GM10248 (cell line): ENCODE measurements at regions not wholly inside any gene's neighbourhood (a gene's known extent, or its start where the extent isn't known, plus 50 kb on each side); places are given as distances from the start of the nearest gene placed in this dataset.

Experiments
- CTCF ChIA-PET: fragments of 300-600 bp; sonication (Branson Sonifier 250); formaldehyde crosslinking; extraction: SDS; loops from one replicate; lab custom pipeline; 2021; ENCODE audit warnings: antibody characterized with exemption; lab: Yijun Ruan, JAX
- POLR2A ChIA-PET: fragments of 350-650 bp; sonication (Branson Sonifier 250); formaldehyde crosslinking; extraction: SDS; loops from one replicate; lab custom pipeline; 2020; ENCODE audit warnings: antibody characterized with exemption; lab: Yijun Ruan, JAX
- DNase-seq: peaks from one replicate; pipeline ENCODE4 v3.0.0; 2012; ENCODE audit errors: extremely low spot score
- TF ChIP-seq, protein P1 (sequence below): IDR thresholded peaks from 2 replicates; pipeline ENCODE4 v1.5.1; 2012; ENCODE audit warnings: mild to moderate bottlenecking, low read depth; ENCODE audit errors: extremely low read depth, missing control alignments, control extremely low read depth

DNA sequence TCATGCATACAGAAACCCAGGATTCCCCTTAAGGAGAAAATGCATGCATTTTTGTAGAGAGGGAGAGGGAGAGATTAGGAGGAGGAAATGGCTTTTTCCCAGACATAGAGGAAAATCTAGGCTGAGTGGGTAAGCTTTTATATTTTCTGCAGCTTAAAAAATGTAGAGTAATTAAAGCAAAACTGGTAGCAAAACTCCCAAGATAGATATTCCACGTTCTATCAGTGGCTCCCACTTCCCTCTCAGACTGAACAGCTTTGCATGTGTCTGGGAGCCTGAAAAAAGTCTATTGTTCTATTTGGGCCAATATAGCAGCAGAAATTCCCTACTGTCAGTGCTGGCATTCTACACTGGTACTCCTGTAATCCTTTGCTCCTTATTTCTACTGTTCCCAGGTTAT is 110.8 kb upstream of the CADPS start:
- ChIA-PET CTCF (no interaction called here), POLR2A (no interaction called here)
- TF ChIP-seq, protein P1, sequence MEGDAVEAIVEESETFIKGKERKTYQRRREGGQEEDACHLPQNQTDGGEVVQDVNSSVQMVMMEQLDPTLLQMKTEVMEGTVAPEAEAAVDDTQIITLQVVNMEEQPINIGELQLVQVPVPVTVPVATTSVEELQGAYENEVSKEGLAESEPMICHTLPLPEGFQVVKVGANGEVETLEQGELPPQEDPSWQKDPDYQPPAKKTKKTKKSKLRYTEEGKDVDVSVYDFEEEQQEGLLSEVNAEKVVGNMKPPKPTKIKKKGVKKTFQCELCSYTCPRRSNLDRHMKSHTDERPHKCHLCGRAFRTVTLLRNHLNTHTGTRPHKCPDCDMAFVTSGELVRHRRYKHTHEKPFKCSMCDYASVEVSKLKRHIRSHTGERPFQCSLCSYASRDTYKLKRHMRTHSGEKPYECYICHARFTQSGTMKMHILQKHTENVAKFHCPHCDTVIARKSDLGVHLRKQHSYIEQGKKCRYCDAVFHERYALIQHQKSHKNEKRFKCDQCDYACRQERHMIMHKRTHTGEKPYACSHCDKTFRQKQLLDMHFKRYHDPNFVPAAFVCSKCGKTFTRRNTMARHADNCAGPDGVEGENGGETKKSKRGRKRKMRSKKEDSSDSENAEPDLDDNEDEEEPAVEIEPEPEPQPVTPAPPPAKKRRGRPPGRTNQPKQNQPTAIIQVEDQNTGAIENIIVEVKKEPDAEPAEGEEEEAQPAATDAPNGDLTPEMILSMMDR: no peak
- no peak for DNase-seq

DNA sequence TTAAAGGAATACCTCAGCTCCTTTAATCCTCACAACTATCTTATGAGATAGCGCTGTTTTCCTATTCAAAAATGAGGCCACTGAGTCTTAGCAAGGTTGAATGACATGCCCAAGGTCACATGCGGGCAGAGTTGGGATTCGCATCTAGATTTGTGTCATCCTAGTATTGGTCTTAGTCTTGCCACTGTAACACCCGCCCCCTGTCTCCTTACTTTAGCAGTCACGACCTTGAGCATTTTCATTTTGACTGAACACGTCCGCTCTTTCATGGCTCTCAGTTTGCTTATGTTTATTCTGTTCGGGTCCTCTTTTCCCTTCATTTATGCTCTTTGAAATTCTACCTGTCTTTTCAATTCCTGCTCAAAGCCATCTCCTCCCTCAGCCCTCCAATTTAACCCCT is 112.5 kb upstream of the CADPS start:
- CTCF ChIA-PET: no interaction called here
- POLR2A ChIA-PET: no interaction called here
- DNase-seq: no peak
- TF ChIP-seq, protein P1: no peak

DNA sequence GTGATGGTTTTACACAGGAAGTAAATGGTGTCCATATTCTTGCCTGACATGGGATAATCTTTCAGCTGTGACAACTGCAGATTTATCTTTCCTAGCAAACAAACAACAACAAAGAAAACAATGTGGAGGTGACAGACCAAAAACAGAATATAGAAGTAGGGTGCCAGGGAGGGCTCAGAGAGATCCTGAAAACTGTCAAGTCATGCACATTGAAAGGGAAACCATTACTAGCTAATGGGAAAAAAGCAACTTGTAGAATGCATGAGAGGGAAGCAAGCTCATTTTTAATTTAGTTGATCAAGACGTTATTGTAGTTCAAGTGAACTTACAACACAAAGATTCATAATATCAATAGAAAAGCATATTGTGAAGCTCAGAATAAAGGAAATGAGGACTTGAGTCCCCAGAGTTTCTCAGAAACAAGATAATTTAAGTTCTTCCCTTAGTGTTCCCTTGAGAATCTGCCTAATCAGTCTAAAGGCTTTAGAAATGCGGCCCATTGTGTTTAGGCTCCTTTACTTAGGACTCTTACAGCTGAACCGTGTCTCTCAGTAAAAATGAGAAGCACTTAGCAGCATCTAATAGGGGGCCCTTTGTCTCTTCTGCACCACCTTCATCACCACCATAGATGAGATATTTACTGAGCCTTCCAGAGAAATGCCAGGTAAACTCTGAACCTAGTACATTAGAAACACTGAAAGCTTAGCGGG is 115.6 kb upstream of the CADPS start:
- CTCF ChIA-PET: interaction anchor here (1.0 to 3.1 kb wide), 2 partner anchors 10 to 13 kb away, joined by 3 to 8 read pairs; no protein-coding TSS in a partner anchor

DNA sequence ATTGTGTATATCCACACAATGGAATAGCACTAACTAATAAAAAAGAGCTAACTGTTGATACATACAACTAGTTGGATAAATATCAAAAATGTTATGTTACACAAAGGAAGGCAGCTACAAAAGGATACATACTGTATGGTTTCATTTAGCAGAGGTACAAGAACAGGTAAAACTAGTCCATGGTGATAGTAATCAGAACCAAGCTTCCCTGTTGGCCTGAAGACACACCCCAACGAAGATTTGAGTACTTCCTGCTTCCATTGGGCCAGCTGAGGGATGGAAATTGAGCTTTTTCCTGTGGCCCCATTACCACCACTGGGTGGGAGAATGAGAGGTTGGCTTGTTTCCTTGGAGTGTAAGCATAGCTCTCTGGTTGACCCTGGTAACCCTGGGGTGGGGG is 117.3 kb upstream of the CADPS start:
- DNase-seq: no peak
- CTCF ChIA-PET: interaction anchor here (3.1 kb wide), 1 partner anchor 11 kb away, joined by 8 read pairs; no protein-coding TSS in a partner anchor
- TF ChIP-seq, protein P1: no peak
- POLR2A ChIA-PET: no interaction called here

More for the DNA sequence above, 115.6 kb upstream of the CADPS start:
- DNase-seq: no peak
- TF ChIP-seq, protein P1: no peak
- POLR2A ChIA-PET: no interaction called here

DNA sequence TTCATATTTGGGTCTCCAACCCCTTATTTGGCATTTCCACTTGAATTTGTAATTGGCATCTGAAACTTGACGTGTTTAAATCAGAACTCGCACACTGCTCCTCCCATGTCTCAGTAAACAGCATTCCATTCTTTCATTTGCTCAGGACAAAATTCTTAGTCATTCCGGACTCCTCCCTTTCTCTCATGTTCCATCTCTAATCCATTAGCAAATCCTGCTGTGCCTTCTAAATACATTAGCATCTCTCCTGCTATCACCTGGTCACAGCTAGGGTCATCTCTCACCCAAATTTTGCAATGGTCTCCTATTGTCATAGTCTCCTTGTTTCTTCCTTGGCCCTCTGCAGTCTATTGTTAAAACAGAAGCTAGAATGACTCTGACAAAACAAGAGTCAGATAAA is 119.9 kb upstream of the CADPS start:
- CTCF ChIA-PET: no interaction called here
- DNase-seq: no peak
- TF ChIP-seq, protein P1: no peak
- POLR2A ChIA-PET: no interaction called here

DNA sequence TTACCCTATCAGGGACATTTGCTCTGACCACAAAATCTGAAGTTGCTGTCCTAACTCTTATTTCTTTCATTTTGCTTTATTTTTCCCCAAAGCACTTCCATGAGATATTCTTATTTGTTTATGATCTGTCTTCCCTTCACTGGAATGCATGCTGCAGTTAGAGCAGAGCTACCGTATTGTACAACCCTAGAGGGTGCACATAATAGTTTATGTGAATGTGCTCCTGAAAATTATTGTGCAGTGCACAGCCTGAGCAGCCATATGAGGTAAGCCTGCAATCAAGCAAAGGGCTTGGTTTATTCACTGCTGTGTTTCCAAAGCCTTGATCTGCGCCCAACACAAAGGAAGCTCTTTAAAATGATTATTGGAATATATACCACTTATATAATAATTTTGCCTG is 120.3 kb upstream of the CADPS start:
- ChIA-PET POLR2A (no interaction called here), CTCF (no interaction called here)
- no peak for DNase-seq
- TF ChIP-seq, protein P1: no peak
